Stomach (tissue), 8 donors: ENCODE measurements at regions not wholly inside any gene's neighbourhood (a gene's known extent, or its start where the extent isn't known, plus 50 kb on each side); places are given as distances from the start of the nearest gene placed in this dataset.
"Not testable (repeated sequence)": the region's sequence is repeated elsewhere in the genome, so short reads cannot be mapped to it uniquely, and the experiment has no call there.

ENCODE experiments used
- DNase-seq, 2 donors: peaks; one replicate each; pipeline versions ENCODE4 v3.0.0 to v3.0.0-alpha.2; 2013 to 2019
- H3K27ac ChIP-seq, 5 donors: fragments of 200-600 bp in 4 of 5; sonication (generic) in 4 of 5; one replicate each; pipeline ENCODE4 v1.5.1; 2013 to 2019; ENCODE audit warnings: mild to moderate bottlenecking in 1 of 5, moderate library complexity in 1 of 5
- H3K27me3 ChIP-seq, 3 donors: fragments of 200-600 bp; sonication (generic); one replicate each; pipeline ENCODE4 v1.5.1; 2017 to 2019; ENCODE audit warnings: mixed run types in 1 of 3
- H3K36me3 ChIP-seq, 4 donors: fragments of 200-600 bp; sonication (generic); 1 replicate in 3 of 4; 2 replicates in 1 of 4; pipeline ENCODE4 v1.5.1; 2016 to 2019
- H3K4me1 ChIP-seq, 4 donors: fragments of 200-600 bp; sonication (generic); one replicate each; pipeline ENCODE4 v1.5.1; 2016 to 2019
- H3K4me3 ChIP-seq, 4 donors: fragments of 200-600 bp; sonication (generic) in 3 of 4; one replicate each; pipeline ENCODE4 v1.5.1; 2016 to 2019; ENCODE audit warnings: mild to moderate bottlenecking in 1 of 4
- H3K9me3 ChIP-seq, 4 donors: fragments of 200-600 bp; sonication (generic); one replicate each; pipeline ENCODE4 v1.5.1; 2016 to 2019
- EP300 ChIP-seq: sonication (generic); formaldehyde crosslinking; IDR thresholded peaks from one replicate; pipeline ENCODE4 v1.6.1; 2017; ENCODE audit warnings: antibody characterized with exemption
- POLR2A ChIP-seq, 4 donors: fragments of 450-650 bp; IDR thresholded peaks; one replicate each; pipeline ENCODE4 v1.6.1; 2016; ENCODE audit warnings: antibody characterized with exemption in 4 of 4, control low read depth in 2 of 4, mild to moderate bottlenecking in 1 of 4, moderate library complexity in 1 of 4
- POLR2AphosphoS5 ChIP-seq, 3 donors: sonication (generic); formaldehyde crosslinking; IDR thresholded peaks; one replicate each; pipeline ENCODE4 v1.6.1; 2016; ENCODE audit warnings: antibody characterized with exemption in 3 of 3
- WGBS, 5 donors: extraction: QIAGEN DNeasy Blood & Tissue Kit in 3 of 5; methylation state at CpG; one replicate each; pipeline versions ENCODE4 v1.1.5 to v1.1.7; 2013 to 2018; 5-methylcytosine and 5-hydroxymethylcytosine counted together
- intact Hi-C: fragments of 100-400 bp; cut with DNase I; formaldehyde crosslinking; loops from one replicate; pipeline ENCODE4 v1.15.1; 2023; ENCODE audit warnings: low total_unique reads
- TF ChIP-seq, protein P1 (sequence below), 7 experiments: fragments of 450-650 bp in 4 of 7; fragments of 200-600 bp in 3 of 7; sonication (generic) in 3 of 7; IDR thresholded peaks; one replicate each; pipeline ENCODE4 v1.5.1; 2016 to 2019; ENCODE audit warnings: antibody characterized with exemption in 7 of 7, control low read depth in 2 of 7, mild to moderate bottlenecking in 1 of 7
- donor health status: healthy with polysubstance abuse.
- donor health status: Bipolar disorder and iron deficiency.
- donor health status: healthy.

DNA sequence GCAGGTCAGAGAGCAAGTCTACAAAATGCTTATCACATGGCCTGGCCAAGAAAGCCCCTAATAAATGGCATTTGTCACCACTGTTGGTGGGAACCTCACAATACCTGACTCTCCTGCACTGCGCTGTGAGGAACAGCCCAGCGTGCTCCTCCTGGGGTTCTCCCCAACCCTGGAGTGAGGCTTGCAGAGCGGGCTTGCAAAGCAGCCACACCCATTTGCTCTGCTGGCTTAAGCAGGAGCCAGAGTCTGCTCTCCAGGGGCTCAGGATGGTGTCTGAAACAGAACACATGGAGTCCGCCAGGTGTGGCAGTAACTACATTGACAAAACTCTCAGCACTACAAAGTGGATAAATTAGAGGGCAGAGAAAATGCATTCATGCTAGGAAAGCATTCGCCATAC is 331.0 kb upstream of the CCL2 start:
- intact Hi-C loops, result no loop called here
- H3K36me3 ChIP-seq, result no peaks in the 10 kb centered on the region
- TF ChIP-seq EP300, result no peak
- DNase-seq, result no peak
- H3K27ac ChIP-seq, result no peak overlapping the region
- no peak overlapping the region for H3K4me3 ChIP-seq
- no peaks in the 10 kb centered on the region for H3K4me1 ChIP-seq
- no peaks in the 10 kb centered on the region for H3K9me3 ChIP-seq
- 47 to 66% (median 54%) methylated on average over 5 of the region's 5 CpGs for WGBS, 5 donors
- H3K27me3 ChIP-seq, result peaks cover 0 to 54% (median 10%) of the 10 kb centered on the region in 3 donors

DNA sequence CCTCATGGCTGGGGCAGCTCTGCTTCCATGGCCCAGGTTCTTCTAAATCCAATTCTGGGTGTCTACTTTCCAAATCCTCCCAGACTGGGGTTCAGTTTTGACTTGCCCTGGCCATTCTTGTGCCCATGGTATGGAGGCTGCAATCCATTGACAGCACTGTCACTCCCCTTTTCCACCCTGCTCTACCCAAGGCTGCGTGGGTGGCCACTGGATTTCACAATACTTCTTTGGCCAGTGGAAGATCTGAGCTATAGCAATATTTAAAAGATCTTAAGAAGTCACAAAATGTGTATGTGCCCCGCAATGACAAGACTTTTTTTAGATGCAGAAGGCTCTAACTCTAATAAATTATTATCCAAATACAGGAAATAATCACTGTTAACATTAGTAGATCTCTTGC is 329.4 kb upstream of the CCL2 start:
- Histone ChIP-seq H3K27ac (no peak overlapping the region), H3K4me1 (no peaks in the 10 kb centered on the region), H3K4me3 (no peak overlapping the region), H3K36me3 (no peaks in the 10 kb centered on the region), H3K9me3 (no peaks in the 10 kb centered on the region), H3K27me3 (peaks cover 0 to 61% (median 10%) of the 10 kb centered on the region in 3 donors)
- intact Hi-C loops, result loop anchor here (5.0 kb wide), 1 partner anchor 222 kb away; no protein-coding TSS in a partner anchor
- no peak for TF ChIP-seq POLR2A (IDR thresholded peaks at IDR 0.05)
- 66 to 91% (median 86%) methylated on average over 2 of the region's 2 CpGs for WGBS, 5 donors
- no peak for DNase-seq

DNA sequence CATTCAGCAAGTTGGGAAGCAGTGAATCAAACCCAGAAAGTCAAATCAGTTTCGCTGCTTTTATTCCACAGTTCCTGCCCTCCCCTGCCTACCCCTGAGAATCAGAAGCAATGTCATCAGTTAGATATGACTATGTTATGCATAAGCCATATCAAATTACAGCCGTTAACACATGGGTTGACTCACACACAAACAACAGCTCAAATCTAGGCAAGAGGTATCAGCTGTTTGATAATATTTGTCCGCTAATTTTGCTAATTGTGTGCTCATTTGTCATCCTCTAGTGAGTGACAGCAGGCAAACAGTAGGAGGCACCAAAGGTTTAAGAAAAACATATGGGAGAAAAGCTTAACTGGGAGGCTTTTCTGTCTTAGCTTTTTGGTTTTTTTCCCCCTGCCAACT is 327.4 kb upstream of the CCL2 start:
- H3K27me3 ChIP-seq, result peaks cover 0 to 47% (median 3%) of the 10 kb centered on the region in 3 donors
- no peak overlapping the region for H3K27ac ChIP-seq
- H3K9me3 ChIP-seq, result no peaks in the 10 kb centered on the region
- no peaks in the 10 kb centered on the region for H3K4me1 ChIP-seq
- peak in 1 of 2 donors; percentile 63 for DNase-seq
- no peak for TF ChIP-seq POLR2A (IDR thresholded peaks at IDR 0.05)
- TF ChIP-seq, protein P1, sequence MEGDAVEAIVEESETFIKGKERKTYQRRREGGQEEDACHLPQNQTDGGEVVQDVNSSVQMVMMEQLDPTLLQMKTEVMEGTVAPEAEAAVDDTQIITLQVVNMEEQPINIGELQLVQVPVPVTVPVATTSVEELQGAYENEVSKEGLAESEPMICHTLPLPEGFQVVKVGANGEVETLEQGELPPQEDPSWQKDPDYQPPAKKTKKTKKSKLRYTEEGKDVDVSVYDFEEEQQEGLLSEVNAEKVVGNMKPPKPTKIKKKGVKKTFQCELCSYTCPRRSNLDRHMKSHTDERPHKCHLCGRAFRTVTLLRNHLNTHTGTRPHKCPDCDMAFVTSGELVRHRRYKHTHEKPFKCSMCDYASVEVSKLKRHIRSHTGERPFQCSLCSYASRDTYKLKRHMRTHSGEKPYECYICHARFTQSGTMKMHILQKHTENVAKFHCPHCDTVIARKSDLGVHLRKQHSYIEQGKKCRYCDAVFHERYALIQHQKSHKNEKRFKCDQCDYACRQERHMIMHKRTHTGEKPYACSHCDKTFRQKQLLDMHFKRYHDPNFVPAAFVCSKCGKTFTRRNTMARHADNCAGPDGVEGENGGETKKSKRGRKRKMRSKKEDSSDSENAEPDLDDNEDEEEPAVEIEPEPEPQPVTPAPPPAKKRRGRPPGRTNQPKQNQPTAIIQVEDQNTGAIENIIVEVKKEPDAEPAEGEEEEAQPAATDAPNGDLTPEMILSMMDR (IDR thresholded peaks at IDR 0.05), result peak in 2 of 7 experiments; percentile 34 to 36
- TF ChIP-seq POLR2AphosphoS5 (IDR thresholded peaks at IDR 0.05), result no peak
- H3K4me3 ChIP-seq, result no peak overlapping the region
- intact Hi-C loops, result loop anchor here (5.0 kb wide), 1 partner anchor 220 kb away; no protein-coding TSS in a partner anchor
- WGBS, 5 donors, result 14 to 24% (median 19%) methylated on average over 3 of the region's 3 CpGs
- no peaks in the 10 kb centered on the region for H3K36me3 ChIP-seq

DNA sequence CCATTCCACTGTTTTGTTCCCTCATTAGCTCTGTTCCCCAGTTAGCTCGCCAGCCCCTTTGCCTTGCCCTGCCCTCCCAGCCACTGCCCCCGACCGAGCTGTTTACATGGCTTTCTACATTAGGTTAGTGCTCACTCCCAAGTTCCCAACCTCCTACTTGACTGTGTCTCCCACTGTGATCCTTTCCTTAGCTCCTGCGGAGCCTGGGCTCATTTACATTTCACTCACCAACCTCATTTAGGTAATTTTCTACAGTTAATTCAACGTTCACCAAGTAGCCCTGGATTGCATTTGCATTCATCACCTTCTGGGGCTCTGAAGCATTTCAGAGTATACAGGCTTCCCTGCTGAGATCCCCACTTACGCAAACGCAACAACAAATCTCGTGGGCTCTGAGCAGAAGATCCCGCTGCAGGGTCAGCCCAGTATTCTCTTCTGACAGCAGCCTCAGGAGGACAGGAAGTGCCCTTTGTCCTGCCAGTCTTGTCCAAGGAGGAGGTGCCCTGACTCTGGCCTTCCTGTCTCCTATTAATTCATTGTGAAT is 325.8 kb upstream of the CCL2 start:
- Histone ChIP-seq H3K27ac (no peak overlapping the region), H3K27me3 (peaks cover 0 to 40% (median 0%) of the 10 kb centered on the region in 3 donors), H3K9me3 (no peaks in the 10 kb centered on the region), H3K4me3 (no peak overlapping the region), H3K4me1 (no peaks in the 10 kb centered on the region), H3K36me3 (no peaks in the 10 kb centered on the region)
- no peak for DNase-seq
- intact Hi-C loops, result loop anchor here (5.0 kb wide), 1 partner anchor 218 kb away; no protein-coding TSS in a partner anchor
- 66 to 75% (median 70%) methylated on average over 9 of the region's 9 CpGs for WGBS, 5 donors
- TF ChIP-seq, protein P1 (IDR thresholded peaks at IDR 0.05), result no peak
- TF ChIP-seq POLR2A (IDR thresholded peaks at IDR 0.05) (no peak), EP300 (no peak), POLR2AphosphoS5 (IDR thresholded peaks at IDR 0.05) (no peak)

DNA sequence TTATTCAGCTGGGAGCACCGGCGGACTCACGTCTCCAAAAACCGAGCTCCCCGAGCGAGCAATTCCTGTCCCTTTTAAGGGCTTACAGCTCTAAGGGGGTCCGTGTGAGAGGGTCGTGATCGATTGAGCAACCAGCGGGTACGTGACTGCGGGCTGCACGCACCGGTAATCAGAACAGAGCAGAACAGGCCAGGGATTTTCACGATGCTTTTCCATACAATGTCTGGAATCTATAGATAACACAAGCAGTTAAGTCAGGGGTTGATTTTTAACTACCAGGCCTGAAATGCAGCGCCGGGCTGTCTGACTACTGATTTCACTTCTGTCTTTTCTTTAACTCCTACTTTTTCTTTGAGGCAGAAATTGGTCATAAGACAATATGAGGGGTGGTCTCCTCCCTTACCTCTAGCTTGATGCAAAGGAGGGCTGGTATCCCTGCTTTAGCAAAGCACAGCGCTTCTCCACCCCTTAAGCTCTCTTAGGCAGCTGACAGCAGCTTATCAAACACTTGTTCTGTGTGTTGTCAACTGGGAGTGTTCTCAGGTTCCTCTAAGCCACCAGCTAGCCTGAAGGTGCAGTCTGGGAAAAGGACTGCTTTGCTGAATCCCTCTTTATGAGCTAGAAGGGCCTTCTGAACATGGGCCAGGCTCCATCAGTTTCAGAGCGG is 323.8 kb upstream of the CCL2 start:
- H3K4me3 ChIP-seq, DNase-seq, H3K9me3 ChIP-seq, H3K4me1 ChIP-seq, H3K27ac ChIP-seq, intact Hi-C loops, H3K36me3 ChIP-seq: not testable (repeated sequence)
- WGBS, 5 donors, result 66 to 74% (median 71%) methylated on average over 19 of the region's 19 CpGs
- peaks cover 0 to 29% (median 0%) of the 10 kb centered on the region in 3 donors for H3K27me3 ChIP-seq

DNA sequence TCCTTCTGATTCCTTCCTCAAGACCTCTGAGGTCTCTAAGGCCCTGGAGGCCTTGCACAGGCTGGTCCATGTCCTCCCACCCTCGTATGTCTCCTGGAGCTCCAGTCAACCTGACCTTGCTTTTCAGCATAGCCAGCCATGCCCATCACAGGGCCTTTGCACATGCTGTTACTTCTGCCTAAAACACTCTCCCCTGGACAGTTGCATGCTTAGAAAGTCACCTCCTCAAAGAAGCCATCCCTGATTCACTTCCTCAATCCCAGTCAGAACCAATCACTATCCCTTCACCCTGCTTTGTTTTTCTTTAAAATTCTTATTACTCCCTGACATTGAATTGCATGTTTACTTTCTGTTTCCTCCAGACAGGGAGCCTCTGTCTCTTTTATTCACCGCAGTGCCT is 322.1 kb upstream of the CCL2 start:
- Histone ChIP-seq H3K9me3 (no peaks in the 10 kb centered on the region), H3K27me3 (peaks cover 0 to 19% (median 0%) of the 10 kb centered on the region in 3 donors), H3K36me3 (no peaks in the 10 kb centered on the region), H3K4me3 (no peak overlapping the region), H3K4me1 (no peaks in the 10 kb centered on the region), H3K27ac (no peak overlapping the region)
- WGBS, 5 donors, result 47 to 63% (median 52%) methylated on average over 2 of the region's 2 CpGs
- intact Hi-C loops, result no loop called here
- TF ChIP-seq POLR2AphosphoS5 (IDR thresholded peaks at IDR 0.05) (no peak), POLR2A (IDR thresholded peaks at IDR 0.05) (no peak)
- no peak for DNase-seq
